ENCODE measurements at regions not wholly inside any gene's neighbourhood (a gene's known extent, or its start where the extent isn't known, plus 50 kb on each side); places are given as distances from the start of the nearest gene placed in this dataset.
"Not testable (repeated sequence)": the region's sequence is repeated elsewhere in the genome, so short reads cannot be mapped to it uniquely, and the experiment has no call there.

GRCh38 chr18:1133541-1133940, 228.9 kb downstream of the ADCYAP1 start:
- DNase-seq (ENCODE audit: low read depth in 3 of 3): no peak

GRCh38 chr18:1147730-1148129, 243.1 kb downstream of the ADCYAP1 start:
- no peak for DNase-seq (ENCODE audit: low read depth in 3 of 3)

DNA sequence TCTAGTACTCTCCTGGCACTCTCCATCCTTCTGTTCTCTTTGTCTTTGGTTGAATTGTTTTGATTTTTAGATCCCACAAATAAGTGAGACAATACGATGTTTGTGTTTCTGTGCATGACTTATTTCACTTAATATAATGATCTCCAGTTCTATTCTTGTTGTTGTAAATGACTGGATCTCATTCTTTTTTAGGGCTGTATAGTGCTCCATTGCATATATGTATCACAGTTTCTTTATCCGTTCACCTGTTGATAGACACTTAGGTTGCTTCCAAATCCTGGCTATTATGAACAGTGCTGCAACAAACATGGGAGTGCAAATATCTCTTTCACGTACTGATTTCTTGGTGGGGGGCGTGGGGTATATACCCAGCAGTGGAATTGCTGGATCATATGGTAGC, 245.0 kb downstream of the ADCYAP1 start:
- DNase-seq (ENCODE audit: low read depth in 3 of 3): no peak

GRCh38 chr18:1150344-1150743, 245.7 kb downstream of the ADCYAP1 start:
- no peak for DNase-seq (ENCODE audit: low read depth in 3 of 3)

GRCh38 chr18:1152958-1153357, 248.3 kb downstream of the ADCYAP1 start:
- DNase-seq (ENCODE audit: low read depth in 3 of 3): not testable (repeated sequence)

DNA sequence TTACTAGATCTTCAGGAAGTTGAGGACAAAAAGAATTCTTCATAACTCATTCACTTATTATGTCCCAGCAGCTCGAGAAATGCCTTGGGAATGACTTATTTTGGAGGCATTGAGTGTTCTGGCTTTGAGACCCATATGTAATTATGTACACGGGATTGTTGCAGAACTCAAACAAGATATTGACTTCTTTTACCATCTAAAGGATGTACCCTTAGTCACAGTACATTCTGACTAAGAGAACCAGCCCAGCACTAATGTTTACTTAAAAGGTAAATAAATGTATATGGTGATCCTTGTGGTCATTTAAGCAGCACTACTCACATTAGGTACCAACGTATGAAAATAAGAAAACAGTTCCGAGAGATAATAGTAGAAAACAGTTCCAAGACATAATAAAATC, 268.9 kb downstream of the ADCYAP1 start:
- DNase-seq (ENCODE audit: low read depth in 3 of 3): no peak

DNA sequence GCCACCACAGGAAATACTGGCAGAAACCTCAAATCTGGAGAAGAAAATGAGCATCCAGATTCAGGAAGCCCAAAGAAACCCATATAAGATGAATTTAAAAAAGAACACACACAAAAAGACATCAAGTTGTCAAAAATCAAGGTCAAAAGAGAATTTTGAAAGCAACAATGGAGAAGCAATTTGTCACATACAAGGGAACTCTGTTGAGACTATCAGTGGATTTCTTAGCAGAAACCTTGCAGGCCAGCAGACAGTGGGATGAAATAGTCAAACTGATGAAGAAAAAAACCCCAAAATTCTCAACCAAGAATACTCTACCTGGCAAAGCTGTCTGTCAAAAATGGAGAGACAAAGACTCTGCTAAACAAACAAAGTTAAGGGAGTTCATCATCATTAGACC, 272.6 kb downstream of the ADCYAP1 start:
- DNase-seq (ENCODE audit: low read depth in 3 of 3): no peak

DNA sequence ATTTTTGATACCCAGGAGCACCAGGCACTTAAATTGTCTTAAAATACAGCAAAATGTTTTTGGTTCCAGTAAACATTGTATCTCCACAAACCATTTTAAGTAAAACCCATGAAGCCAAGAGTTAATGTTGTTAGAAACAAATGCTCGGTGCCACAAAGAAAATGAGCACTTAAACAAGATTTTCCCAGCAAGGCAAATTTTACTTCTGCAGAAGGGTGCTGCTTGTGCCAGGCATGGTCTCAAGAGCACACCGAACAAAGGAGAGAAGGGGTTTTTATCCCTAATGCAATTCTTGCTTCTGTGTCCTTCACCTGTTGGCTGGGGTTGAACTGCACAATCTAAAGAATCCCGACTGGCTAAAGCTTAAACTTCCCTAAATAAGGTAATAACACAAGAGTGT, 286.7 kb downstream of the ADCYAP1 start:
- no peak for DNase-seq (ENCODE audit: low read depth in 3 of 3)

- DNase-seq (ENCODE audit: low read depth in 3 of 3): no peak
Observed at GRCh38 chr18:1213126-1213525, 308.5 kb downstream of the ADCYAP1 start.

GRCh38 chr18:1222880-1223279, 318.2 kb downstream of the ADCYAP1 start:
- no peak for DNase-seq (ENCODE audit: low read depth in 3 of 3)

GRCh38 chr18:1227025-1227424, 322.4 kb downstream of the ADCYAP1 start:
- no peak for DNase-seq (ENCODE audit: low read depth in 3 of 3)

DNA sequence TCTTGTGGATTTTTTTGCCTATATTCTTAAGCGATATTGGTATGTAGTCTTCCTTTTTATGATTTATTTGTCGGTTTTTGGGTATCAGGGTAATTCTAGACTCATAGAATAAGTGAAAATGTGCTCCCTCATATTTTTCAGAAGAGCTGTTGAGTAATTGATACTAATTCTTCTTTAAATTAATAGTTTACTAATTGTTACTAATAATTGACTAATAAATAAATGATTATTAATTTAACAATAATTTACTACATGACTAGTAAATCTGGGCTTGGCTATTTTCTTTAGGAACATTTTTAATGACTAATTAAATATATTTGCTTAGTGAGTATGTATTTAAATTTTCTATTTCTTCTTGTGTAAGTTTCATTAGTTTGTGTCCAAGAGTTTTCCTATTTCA, 325.0 kb downstream of the ADCYAP1 start:
- no peak for DNase-seq (ENCODE audit: low read depth in 3 of 3)

DNA sequence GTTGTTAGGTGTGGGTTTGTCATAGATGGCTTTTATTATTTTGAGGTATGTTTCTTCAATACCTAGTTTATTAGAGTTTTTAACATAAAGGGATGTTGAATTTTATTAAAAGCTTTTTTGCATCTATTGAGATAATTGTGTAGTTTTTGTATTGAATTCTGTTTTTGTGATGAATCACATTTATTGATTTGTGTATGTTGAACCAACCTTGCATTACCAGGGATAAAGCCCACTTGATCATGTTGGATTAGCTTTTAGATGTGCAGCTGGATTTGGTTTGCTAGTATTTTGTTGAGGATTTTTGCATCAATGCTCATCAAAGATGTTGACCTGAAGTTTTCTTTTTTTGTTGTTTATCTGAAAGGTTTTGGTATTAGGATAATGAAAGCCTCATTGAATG, 328.2 kb downstream of the ADCYAP1 start:
- no peak for DNase-seq (ENCODE audit: low read depth in 3 of 3)

DNA sequence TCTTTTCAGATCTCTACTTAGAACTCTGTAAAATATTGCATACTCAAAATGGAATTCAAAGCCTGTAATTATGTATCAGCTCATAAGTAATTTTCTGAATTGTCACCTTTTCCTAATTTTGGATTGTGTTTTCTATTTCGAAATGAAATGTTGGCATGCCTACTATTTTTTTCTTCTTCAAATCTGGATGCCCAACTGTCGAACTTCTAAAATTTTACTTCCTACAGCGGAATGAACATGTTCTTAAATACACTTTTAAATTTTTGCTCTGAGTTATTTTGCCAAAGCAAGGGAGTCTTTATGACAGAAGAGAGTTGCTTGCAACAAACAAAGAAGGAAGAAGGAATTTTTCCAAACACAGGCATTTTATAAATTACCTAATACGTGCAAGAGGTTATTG, 336.0 kb downstream of the ADCYAP1 start:
- no peak for DNase-seq (ENCODE audit: low read depth in 3 of 3)

DNA sequence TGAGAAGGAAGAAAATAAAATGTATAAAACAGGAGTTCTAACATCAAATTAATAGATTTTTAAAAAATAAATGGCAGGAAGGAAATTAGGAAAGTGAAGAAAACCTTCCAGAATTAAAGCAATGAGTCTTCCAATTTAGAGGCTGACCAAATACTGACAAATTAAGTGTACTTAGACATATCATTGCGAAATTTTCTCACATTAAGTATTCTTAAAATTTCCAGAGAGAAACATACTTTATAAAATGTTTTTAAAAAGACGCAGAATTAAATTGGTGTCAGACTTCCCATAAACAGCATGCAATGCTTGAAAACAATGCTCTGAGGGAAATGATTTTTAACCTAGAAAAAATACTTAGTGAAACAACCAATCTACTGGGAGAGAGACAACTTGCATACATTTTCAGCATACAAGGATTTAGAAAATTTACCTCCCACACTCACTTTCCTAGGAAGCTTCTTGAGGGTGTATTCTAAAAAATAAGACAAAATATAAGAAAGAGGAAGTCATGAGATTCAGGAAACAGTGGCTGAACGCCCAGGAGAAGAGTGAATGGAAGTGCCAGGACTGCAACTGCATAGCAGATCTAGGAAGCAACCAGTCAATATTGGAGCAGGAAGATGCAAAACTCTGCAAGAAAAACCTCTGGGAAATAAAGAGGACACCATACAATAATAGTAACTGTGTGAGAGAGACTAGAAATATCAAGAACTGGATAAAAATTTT, 339.9 kb downstream of the ADCYAP1 start:
- DNase-seq (ENCODE audit: low read depth in 3 of 3): no peak

- no peak for DNase-seq (ENCODE audit: low read depth in 3 of 3)
Observed at GRCh38 chr18:1246827-1247226, 342.2 kb downstream of the ADCYAP1 start.

DNA sequence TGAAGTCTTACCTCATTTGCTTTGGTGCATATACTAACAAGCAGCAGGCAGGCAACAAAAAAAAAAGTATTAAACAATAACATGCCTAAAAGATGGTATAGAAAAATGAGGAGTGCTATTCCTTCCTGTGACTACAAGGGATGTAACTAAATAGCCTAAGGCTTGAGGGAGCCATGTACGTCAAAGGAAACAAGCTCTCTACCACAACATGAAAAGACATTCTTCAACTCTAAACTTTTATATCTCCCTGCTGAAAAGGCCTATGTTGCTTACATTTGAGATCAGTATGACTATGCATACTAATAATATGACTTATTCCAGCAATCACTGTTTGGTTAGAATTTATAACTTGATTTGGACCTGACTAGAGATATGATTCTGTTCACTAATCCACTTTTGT, 347.9 kb downstream of the ADCYAP1 start:
- DNase-seq (ENCODE audit: low read depth in 3 of 3): no peak

DNA sequence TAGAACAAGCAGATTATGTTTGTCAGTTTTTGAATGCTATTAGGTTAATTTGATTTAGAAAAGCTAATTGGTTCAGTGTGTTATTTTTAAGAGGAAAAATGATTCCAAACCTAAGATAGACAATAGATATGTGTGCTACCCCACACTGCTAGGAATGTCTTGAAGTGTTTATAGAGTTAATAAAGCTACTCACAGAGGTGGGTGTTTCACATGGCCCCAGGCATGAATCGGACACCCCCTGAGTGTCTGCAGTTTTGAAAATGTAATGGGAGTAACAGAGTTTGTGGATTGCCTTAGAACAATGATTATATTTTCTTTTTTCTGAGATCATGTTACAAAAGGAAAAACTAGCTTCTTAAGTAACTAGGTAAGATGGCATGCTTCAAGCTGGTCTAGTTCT, 348.3 kb downstream of the ADCYAP1 start:
- DNase-seq (ENCODE audit: low read depth in 3 of 3): no peak

GRCh38 chr18:1253827-1254226, 349.2 kb downstream of the ADCYAP1 start:
- DNase-seq (ENCODE audit: low read depth in 3 of 3): no peak

- DNase-seq (ENCODE audit: low read depth in 3 of 3): no peak
Observed at GRCh38 chr18:1261054-1261453, 356.4 kb downstream of the ADCYAP1 start.

GRCh38 chr18:1267021-1267420, 362.4 kb downstream of the ADCYAP1 start:
- no peak for DNase-seq (ENCODE audit: low read depth in 3 of 3)

- DNase-seq (ENCODE audit: low read depth in 3 of 3): no peak
Observed at GRCh38 chr18:1270081-1270480, 365.4 kb downstream of the ADCYAP1 start.

DNA sequence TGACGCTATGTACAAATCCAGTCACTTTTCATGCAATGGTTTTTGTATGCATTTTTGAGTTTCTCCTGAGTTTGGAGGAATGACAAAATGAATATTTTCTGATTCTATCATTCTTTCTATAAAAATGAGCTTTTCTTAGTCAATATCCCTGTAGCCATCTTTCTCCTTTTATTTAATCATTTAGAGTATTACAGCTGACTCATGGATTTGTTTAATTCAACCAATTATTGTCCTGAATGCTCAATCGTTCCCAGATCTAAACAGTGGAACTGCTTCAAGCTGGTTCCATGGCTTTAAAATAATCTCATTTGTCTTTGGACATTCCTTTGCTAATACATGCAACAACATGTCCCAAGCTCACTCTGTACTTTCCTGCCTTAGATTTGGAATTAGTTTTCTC, 368.8 kb downstream of the ADCYAP1 start:
- DNase-seq (ENCODE audit: low read depth in 3 of 3): no peak

DNA sequence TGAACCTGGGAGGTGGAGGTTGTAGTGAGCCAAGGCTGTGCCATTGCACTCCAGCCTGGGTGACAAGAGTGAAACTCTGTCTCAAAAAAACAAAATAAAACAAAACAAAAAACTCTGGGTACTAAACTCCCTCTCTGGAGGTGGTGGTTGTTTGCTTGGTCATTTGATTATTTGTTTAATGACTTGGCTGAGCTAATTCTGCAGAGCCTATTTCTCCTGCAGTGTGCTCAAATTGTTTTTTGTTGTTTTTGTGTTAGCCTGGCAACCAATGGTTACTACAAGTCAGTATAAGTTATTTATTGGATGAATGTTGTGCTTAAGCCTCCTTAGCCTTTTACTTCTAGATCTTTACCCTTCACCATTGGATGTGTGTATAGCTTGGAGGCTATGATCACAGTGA, 387.5 kb downstream of the ADCYAP1 start:
- no peak for DNase-seq (ENCODE audit: low read depth in 3 of 3)
